K562 (cell line): ENCODE measurements at regions not wholly inside any gene's neighbourhood (a gene's known extent, or its start where the extent isn't known, plus 50 kb on each side); places are given as distances from the start of the nearest gene placed in this dataset.

Source experiments
- ATAC-seq: fragments of 200-7000 bp; cut with Tn5 transposase; 3 replicates; pipeline ENCODE4 v1.9.1; 2020; ENCODE audit warnings: moderate library complexity
- BruUV-seq: library from RNA; stranded (reverse); fragments of 400-500 nt; replicated peaks from 2 replicates; lab custom pipeline; 2021; lab: Mats Ljungman, UMichigan
- CTCF ChIA-PET: fragments of 300-600 bp; formaldehyde crosslinking; extraction: SDS; loops from one replicate; lab custom pipeline; 2021; ENCODE audit warnings: low intra/inter-chr PET ratio; lab: Yijun Ruan, JAX
- POLR2A ChIA-PET: fragments of 300-600, 350-650 bp; sonication (Branson Sonifier 250); formaldehyde crosslinking; extraction: SDS; loops from one replicate; lab custom pipeline; 2021; ENCODE audit warnings: antibody characterized with exemption, inconsistent platforms; lab: Yijun Ruan, JAX
- DNase-seq, 4 experiments: peaks; one replicate each; pipeline versions ENCODE4 v3.0.0 to v3.0.0-alpha.2; 2011 to 2018; ENCODE audit warnings: low spot score in 3 of 4, mixed read lengths in 3 of 4; ENCODE audit errors: extremely low read depth in 1 of 4
- FAIRE-seq: peaks from 2 replicates; lab custom pipeline; 2011; peaks lifted over from hg19 to GRCh38; lab: Jason Lieb, UNC
- H2AFZ ChIP-seq: 2 replicates; pipeline ENCODE4 v1.6.0; 2011; ENCODE audit warnings: low read depth, low read length, control low read depth, inconsistent platforms
- H3K27ac ChIP-seq: fragments of 200-600 bp; 3 replicates; pipeline ENCODE4 v1.8.0; 2011; ENCODE audit warnings: low read depth, mild to moderate bottlenecking, control low read depth, inconsistent platforms, low read length, moderate library complexity, mixed read lengths; ENCODE audit errors: extremely low read depth
- H3K27me3 ChIP-seq, 2 experiments: fragments of 300-600 bp in 1 of 2; 2 replicates in 1 of 2; 3 replicates in 1 of 2; pipeline versions ENCODE4 v1.6.0 to v1.8.0; 2011; ENCODE audit warnings: inconsistent platforms in 2 of 2, low read length in 2 of 2, mild to moderate bottlenecking in 1 of 2, mixed read lengths in 1 of 2, moderate library complexity in 1 of 2; ENCODE audit not compliant: control insufficient read depth in 2 of 2, insufficient read depth in 2 of 2
- H3K36me3 ChIP-seq: fragments of 300-600 bp; 3 replicates; pipeline ENCODE4 v1.8.0; 2011; ENCODE audit warnings: mild to moderate bottlenecking, low read length, inconsistent platforms; ENCODE audit not compliant: control insufficient read depth, insufficient read depth
- H3K4me1 ChIP-seq, 2 experiments: fragments of 200-600 bp in 1 of 2; replicated peaks in 1 of 2; 2 replicates in 1 of 2; 3 replicates in 1 of 2; pipeline versions ENCODE4 v1.5.1 to v1.8.0; 2011; ENCODE audit warnings: inconsistent platforms in 2 of 2, low read length in 2 of 2, mild to moderate bottlenecking in 1 of 2, mixed read lengths in 1 of 2, moderate library complexity in 1 of 2; ENCODE audit not compliant: control insufficient read depth in 2 of 2, insufficient read depth in 2 of 2
- H3K4me2 ChIP-seq: 2 replicates; pipeline ENCODE4 v1.6.1; 2011; ENCODE audit warnings: low read length, control low read depth, inconsistent platforms, mixed read lengths; ENCODE audit not compliant: insufficient read depth
- H3K4me3 ChIP-seq: fragments of 200-600 bp; sonication (generic), shearing (Covaris generic); 2 replicates; pipeline ENCODE4 v1.5.1; 2016; ENCODE audit warnings: control low read depth, inconsistent platforms
- H3K79me2 ChIP-seq: fragments of 200-600 bp; 3 replicates; pipeline ENCODE4 v1.8.0; 2011; ENCODE audit warnings: low read length, inconsistent platforms; ENCODE audit not compliant: control insufficient read depth, insufficient read depth
- H3K9ac ChIP-seq, 2 experiments: 2 replicates each; pipeline versions ENCODE4 v1.6.0 to v1.6.1; 2011; ENCODE audit warnings: low read depth in 2 of 2, low read length in 2 of 2, control low read depth in 1 of 2, inconsistent platforms in 1 of 2, mild to moderate bottlenecking in 1 of 2, mixed read lengths in 1 of 2; ENCODE audit not compliant: insufficient read depth in 1 of 2
- H3K9me1 ChIP-seq: one replicate; pipeline ENCODE4 v1.6.0; 2011; ENCODE audit warnings: inconsistent platforms, mild to moderate bottlenecking, low read length, moderate library complexity; ENCODE audit not compliant: control insufficient read depth, insufficient read depth
- H3K9me3 ChIP-seq: replicated peaks from 2 replicates; pipeline ENCODE4 v1.5.1; 2011; ENCODE audit warnings: low read depth, low read length, inconsistent platforms; ENCODE audit not compliant: control insufficient read depth, insufficient read depth
- H4K20me1 ChIP-seq: replicated peaks from 2 replicates; pipeline ENCODE4 v1.6.1; 2011; ENCODE audit warnings: low read length, inconsistent platforms, mixed read lengths; ENCODE audit not compliant: control insufficient read depth, insufficient read depth
- EWSR1 ChIP-seq: fragments of 450-650 bp; IDR thresholded peaks from 2 replicates; pipeline ENCODE4 v1.6.1; 2018; ENCODE audit warnings: borderline replicate concordance, mild to moderate bottlenecking, low read depth, moderate library complexity; ENCODE audit not compliant: partially characterized antibody
- HMGN3 ChIP-seq: IDR thresholded peaks from 2 replicates; pipeline ENCODE4 v1.6.1; 2011; ENCODE audit warnings: borderline replicate concordance, low read depth, mild to moderate bottlenecking, mixed read lengths, low read length; ENCODE audit not compliant: insufficient read length; ENCODE audit errors: extremely low read depth
- KDM2B ChIP-seq: fragments of 250-450 bp; sonication (Bioruptor Pico); IDR thresholded peaks from 2 replicates; pipeline ENCODE4 v1.8.0; 2021; ENCODE audit warnings: mild to moderate bottlenecking, moderate library complexity
- LARP7 ChIP-seq: fragments of 450-650 bp; IDR thresholded peaks from 2 replicates; pipeline ENCODE4 v1.6.1; 2016
- PHF20 ChIP-seq: fragments of 450-650 bp; IDR thresholded peaks from 2 replicates; pipeline ENCODE4 v1.6.1; 2018; ENCODE audit not compliant: partially characterized antibody
- RB1 ChIP-seq: fragments of 450-650 bp; IDR thresholded peaks from 2 replicates; pipeline ENCODE4 v1.6.1; 2017; ENCODE audit warnings: low read depth, mild to moderate bottlenecking
- RBFOX2 ChIP-seq: fragments of 200-400 bp; formaldehyde crosslinking; IDR thresholded peaks from 2 replicates; pipeline ENCODE4 v1.6.1; 2017; ENCODE audit warnings: low read depth, mild to moderate bottlenecking, low read length, moderate library complexity
- RBM22 ChIP-seq: fragments of 200-400 bp; formaldehyde crosslinking; IDR thresholded peaks from 2 replicates; pipeline ENCODE4 v1.6.1; 2018; ENCODE audit warnings: low read length, low read depth; ENCODE audit not compliant: poor library complexity, severe bottlenecking
- SPI1 ChIP-seq: IDR thresholded peaks from 2 replicates; pipeline ENCODE4 v1.6.1; 2011; ENCODE audit warnings: low read depth, low read length, control low read depth, borderline replicate concordance
- TAF1 ChIP-seq: IDR thresholded peaks from 2 replicates; pipeline ENCODE4 v1.6.1; 2011; ENCODE audit warnings: mild to moderate bottlenecking, low read length, moderate library complexity; ENCODE audit not compliant: insufficient read depth, control insufficient read depth, severe bottlenecking; ENCODE audit errors: extremely low read depth
- ZBED1 ChIP-seq: IDR thresholded peaks from 2 replicates; pipeline ENCODE4 v1.6.1; 2014
- ZKSCAN3 ChIP-seq: fragments of 250-450 bp; sonication (Bioruptor Pico); IDR thresholded peaks from 2 replicates; pipeline ENCODE4 v1.4.0; 2020
- ZNF184 ChIP-seq: sonication (generic); formaldehyde crosslinking; IDR thresholded peaks from 2 replicates; pipeline ENCODE4 v1.5.0; 2020; ENCODE audit warnings: missing genetic modification reagents
- WGBS: fragments of 100-300 bp; shearing (Covaris generic); methylation state at CpG from one replicate; pipeline ENCODE4 v1.1.6; 2016; ENCODE audit warnings: low coverage, mixed read lengths; ENCODE audit not compliant: insufficient coverage; ENCODE audit errors: missing lambda C conversion rate; 5-methylcytosine and 5-hydroxymethylcytosine counted together
- in situ Hi-C: fragments of 300-500 bp; cut with MboI; formaldehyde crosslinking; loops from 4 replicates; pipeline ENCODE4 v1.15.0; 2018; ENCODE audit warnings: inconsistent platforms, mixed read lengths
- intact Hi-C: fragments of 100-400 bp; cut with micrococcal nuclease; formaldehyde crosslinking; loops from 2 replicates; pipeline ENCODE4 v1.14.2; 2022
- TF ChIP-seq, protein P1 (sequence below): sonication (generic); IDR thresholded peaks from 2 replicates; pipeline ENCODE4 v1.6.1; 2016

DNA sequence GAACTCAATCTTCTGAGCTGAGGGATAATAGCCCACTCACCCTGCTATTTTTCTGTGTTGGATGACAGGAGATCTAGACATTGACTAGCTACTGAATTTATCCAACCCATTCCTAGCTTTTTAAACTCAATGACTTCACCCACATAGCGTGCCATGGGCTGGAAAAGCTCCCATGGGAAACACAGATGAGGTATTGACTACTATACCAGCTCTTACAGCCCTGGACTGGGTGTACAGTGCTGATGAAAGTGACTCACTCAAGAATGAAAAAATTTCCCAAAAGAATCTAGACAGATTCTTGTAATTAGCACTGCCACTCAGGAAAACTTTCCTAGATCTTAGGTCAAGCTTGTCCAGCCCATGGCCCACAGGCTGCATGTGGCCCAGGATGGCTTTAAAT lies 72.7 kb upstream of the NREP start:
- in situ Hi-C loops: no loop called here
- ChIA-PET CTCF (no interaction called here), POLR2A (no interaction called here)

More for the DNA sequence above, 72.7 kb upstream of the NREP start:
- Histone ChIP-seq H3K9me1 (no peaks in the 10 kb centered on the region), H3K4me1 (no peaks in the 10 kb centered on the region), H3K9ac (no peak overlapping the region), H4K20me1 (no peaks in the 10 kb centered on the region), H3K36me3 (no peaks in the 10 kb centered on the region), H3K4me2 (no peak overlapping the region), H3K79me2 (no peaks in the 10 kb centered on the region), H3K9me3 (no peaks in the 10 kb centered on the region), H3K27me3 (no peaks in the 10 kb centered on the region), H2AFZ (no peak overlapping the region), H3K4me3 (no peak overlapping the region), H3K27ac (no peak overlapping the region)
- WGBS: 0% methylated on average over 1 of the region's 1 CpG
- ATAC-seq (no peak), DNase-seq (no peak), FAIRE-seq (no peak)
- intact Hi-C loops: no loop called here
- BruUV-seq: no TSS peak
- TF ChIP-seq ZKSCAN3 (CRISPR knock-in tag): no peak
- TF ChIP-seq HMGN3: no peak
- TF ChIP-seq TAF1: no peak
- no peak for TF ChIP-seq RBM22
- TF ChIP-seq, protein P1, sequence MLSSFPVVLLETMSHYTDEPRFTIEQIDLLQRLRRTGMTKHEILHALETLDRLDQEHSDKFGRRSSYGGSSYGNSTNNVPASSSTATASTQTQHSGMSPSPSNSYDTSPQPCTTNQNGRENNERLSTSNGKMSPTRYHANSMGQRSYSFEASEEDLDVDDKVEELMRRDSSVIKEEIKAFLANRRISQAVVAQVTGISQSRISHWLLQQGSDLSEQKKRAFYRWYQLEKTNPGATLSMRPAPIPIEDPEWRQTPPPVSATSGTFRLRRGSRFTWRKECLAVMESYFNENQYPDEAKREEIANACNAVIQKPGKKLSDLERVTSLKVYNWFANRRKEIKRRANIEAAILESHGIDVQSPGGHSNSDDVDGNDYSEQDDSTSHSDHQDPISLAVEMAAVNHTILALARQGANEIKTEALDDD: no peak
- TF ChIP-seq RBFOX2: no peak
- TF ChIP-seq PHF20: no peak
- no peak for TF ChIP-seq ZBED1
- TF ChIP-seq KDM2B (CRISPR knock-in tag): no peak
- TF ChIP-seq EWSR1: no peak
- no peak for TF ChIP-seq ZNF184 (CRISPR knock-in tag)
- no peak for TF ChIP-seq LARP7
- no peak for TF ChIP-seq RB1
- TF ChIP-seq SPI1: no peak
